ENCODE measurements at regions not wholly inside any gene's neighbourhood (a gene's known extent, or its start where the extent isn't known, plus 50 kb on each side); places are given as distances from the start of the nearest gene placed in this dataset.

DNA sequence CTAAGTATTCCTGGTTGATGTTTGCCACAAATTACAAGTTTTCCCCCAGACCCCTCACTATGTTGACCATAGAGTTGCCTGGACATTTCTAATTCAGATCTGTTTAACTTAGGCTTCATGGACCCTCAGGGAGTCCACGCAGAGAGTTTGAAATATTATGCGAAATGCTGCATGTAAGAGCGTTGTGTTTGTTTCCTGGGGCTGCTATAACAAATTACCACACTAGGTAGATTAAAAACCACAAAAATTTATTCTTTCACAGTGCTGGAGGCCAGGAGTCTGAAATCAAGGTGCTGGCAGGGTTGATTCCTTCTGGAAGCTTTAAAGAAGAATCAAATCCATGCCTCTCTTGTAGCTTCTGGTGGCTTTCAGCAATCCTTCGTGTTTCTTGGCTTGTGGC lies 177.9 kb upstream of the KITLG start:
- H3K79me2 ChIP-seq (ENCODE audit: insufficient read depth): no peaks in the 10 kb centered on the region
- no peak overlapping the region for H3K4me2 ChIP-seq
- H3K4me3 ChIP-seq (ENCODE audit: low read depth in 2 of 2, low read length in 1 of 2): no peak overlapping the region
- H3K9ac ChIP-seq: no peak overlapping the region
- no peaks in the 10 kb centered on the region for H4K20me1 ChIP-seq (ENCODE audit: insufficient read depth)
- H3K27me3 ChIP-seq (ENCODE audit: insufficient read depth): no peaks in the 10 kb centered on the region
- no peak overlapping the region for H3K27ac ChIP-seq (ENCODE audit: low read depth in 2 of 2, low read length in 1 of 2)
- no peaks in the 10 kb centered on the region for H3K36me3 ChIP-seq (replicated peaks in 1 of 2; ENCODE audit: control insufficient read depth in 1 of 2, insufficient read depth in 2 of 2, low read length in 1 of 2)
- no peak for TF ChIP-seq JUND (IDR thresholded peaks at IDR 0.05)
- ChIA-PET POLR2A (no interaction called here), CTCF (no interaction called here)
- H3K9me2 ChIP-seq: no peaks in the 10 kb centered on the region
- WGBS (ENCODE audit: low lambda C conversion rate): 76% methylated on average over 4 of the region's 4 CpGs
- H3K9me3 ChIP-seq: no peaks in the 10 kb centered on the region
- no peak overlapping the region for H2AFZ ChIP-seq (ENCODE audit: low read depth)
- DNase-seq: no peak
- no peaks in the 10 kb centered on the region for H3F3A ChIP-seq (replicated peaks; ENCODE audit: insufficient read depth)
- peaks cover 0 to 2% of the 10 kb centered on the region in 2 experiments; a peak in 1 of 4 replicates for H3K4me1 ChIP-seq (ENCODE audit: control insufficient read depth in 1 of 2, insufficient read depth in 2 of 2, low read depth in 1 of 2, low read length in 1 of 2)

DNA sequence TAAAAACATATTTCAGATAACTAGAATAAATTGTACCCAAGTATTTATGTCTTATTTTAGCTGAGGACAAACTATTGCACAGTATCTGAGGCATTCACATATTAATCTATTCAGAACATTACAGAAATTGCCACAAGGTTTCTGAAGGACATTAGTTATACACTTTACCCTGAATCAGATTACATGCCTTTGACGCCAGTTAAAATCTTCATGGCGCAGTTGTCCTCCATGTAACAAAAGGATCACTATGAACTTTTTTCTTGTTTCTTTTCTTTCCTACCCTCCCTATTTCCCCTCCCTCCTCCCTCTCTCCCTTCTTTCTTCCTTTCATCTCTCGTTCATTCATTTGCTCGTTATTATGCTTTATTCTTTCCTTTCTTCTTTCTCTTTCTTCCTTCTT lies 176.6 kb upstream of the KITLG start:
- Histone ChIP-seq H3K4me2 (no peak overlapping the region), H3K27me3 (ENCODE audit: insufficient read depth) (no peaks in the 10 kb centered on the region), H3K79me2 (ENCODE audit: insufficient read depth) (no peaks in the 10 kb centered on the region), H3K9me2 (no peaks in the 10 kb centered on the region), H3K9me3 (no peaks in the 10 kb centered on the region), H3F3A (replicated peaks; ENCODE audit: insufficient read depth) (no peaks in the 10 kb centered on the region), H4K20me1 (ENCODE audit: insufficient read depth) (no peaks in the 10 kb centered on the region), H2AFZ (ENCODE audit: low read depth) (no peak overlapping the region), H3K9ac (no peak overlapping the region), H3K4me3 (ENCODE audit: low read depth in 2 of 2, low read length in 1 of 2) (no peak overlapping the region), H3K4me1 (ENCODE audit: control insufficient read depth in 1 of 2, insufficient read depth in 2 of 2, low read depth in 1 of 2, low read length in 1 of 2) (peaks cover 0 to 2% of the 10 kb centered on the region in 2 experiments; a peak in 1 of 4 replicates), H3K27ac (ENCODE audit: low read depth in 2 of 2, low read length in 1 of 2) (no peak overlapping the region), H3K36me3 (replicated peaks in 1 of 2; ENCODE audit: control insufficient read depth in 1 of 2, insufficient read depth in 2 of 2, low read length in 1 of 2) (no peaks in the 10 kb centered on the region)
- POLR2A ChIA-PET: no interaction called here
- 88% methylated on average over 4 of the region's 4 CpGs for WGBS (ENCODE audit: low lambda C conversion rate)
- CTCF ChIA-PET: no interaction called here
- no peak for DNase-seq
- TF ChIP-seq TAF1 (IDR thresholded peaks at IDR 0.05; ENCODE audit: borderline replicate concordance, low read depth, low read length) (no peak), ELF1 (IDR thresholded peaks at IDR 0.05) (no peak), MEF2A (IDR thresholded peaks at IDR 0.05; ENCODE audit: borderline replicate concordance, low read depth) (no peak), POLR2AphosphoS5 (IDR thresholded peaks at IDR 0.05; ENCODE audit: low read depth, low read length) (no peak)
- TF ChIP-seq, protein P1, sequence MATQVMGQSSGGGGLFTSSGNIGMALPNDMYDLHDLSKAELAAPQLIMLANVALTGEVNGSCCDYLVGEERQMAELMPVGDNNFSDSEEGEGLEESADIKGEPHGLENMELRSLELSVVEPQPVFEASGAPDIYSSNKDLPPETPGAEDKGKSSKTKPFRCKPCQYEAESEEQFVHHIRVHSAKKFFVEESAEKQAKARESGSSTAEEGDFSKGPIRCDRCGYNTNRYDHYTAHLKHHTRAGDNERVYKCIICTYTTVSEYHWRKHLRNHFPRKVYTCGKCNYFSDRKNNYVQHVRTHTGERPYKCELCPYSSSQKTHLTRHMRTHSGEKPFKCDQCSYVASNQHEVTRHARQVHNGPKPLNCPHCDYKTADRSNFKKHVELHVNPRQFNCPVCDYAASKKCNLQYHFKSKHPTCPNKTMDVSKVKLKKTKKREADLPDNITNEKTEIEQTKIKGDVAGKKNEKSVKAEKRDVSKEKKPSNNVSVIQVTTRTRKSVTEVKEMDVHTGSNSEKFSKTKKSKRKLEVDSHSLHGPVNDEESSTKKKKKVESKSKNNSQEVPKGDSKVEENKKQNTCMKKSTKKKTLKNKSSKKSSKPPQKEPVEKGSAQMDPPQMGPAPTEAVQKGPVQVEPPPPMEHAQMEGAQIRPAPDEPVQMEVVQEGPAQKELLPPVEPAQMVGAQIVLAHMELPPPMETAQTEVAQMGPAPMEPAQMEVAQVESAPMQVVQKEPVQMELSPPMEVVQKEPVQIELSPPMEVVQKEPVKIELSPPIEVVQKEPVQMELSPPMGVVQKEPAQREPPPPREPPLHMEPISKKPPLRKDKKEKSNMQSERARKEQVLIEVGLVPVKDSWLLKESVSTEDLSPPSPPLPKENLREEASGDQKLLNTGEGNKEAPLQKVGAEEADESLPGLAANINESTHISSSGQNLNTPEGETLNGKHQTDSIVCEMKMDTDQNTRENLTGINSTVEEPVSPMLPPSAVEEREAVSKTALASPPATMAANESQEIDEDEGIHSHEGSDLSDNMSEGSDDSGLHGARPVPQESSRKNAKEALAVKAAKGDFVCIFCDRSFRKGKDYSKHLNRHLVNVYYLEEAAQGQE (IDR thresholded peaks at IDR 0.05; ENCODE audit: low read depth, low read length): no peak
- TF ChIP-seq, protein P2, sequence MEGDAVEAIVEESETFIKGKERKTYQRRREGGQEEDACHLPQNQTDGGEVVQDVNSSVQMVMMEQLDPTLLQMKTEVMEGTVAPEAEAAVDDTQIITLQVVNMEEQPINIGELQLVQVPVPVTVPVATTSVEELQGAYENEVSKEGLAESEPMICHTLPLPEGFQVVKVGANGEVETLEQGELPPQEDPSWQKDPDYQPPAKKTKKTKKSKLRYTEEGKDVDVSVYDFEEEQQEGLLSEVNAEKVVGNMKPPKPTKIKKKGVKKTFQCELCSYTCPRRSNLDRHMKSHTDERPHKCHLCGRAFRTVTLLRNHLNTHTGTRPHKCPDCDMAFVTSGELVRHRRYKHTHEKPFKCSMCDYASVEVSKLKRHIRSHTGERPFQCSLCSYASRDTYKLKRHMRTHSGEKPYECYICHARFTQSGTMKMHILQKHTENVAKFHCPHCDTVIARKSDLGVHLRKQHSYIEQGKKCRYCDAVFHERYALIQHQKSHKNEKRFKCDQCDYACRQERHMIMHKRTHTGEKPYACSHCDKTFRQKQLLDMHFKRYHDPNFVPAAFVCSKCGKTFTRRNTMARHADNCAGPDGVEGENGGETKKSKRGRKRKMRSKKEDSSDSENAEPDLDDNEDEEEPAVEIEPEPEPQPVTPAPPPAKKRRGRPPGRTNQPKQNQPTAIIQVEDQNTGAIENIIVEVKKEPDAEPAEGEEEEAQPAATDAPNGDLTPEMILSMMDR (IDR thresholded peaks at IDR 0.05): no peak
